GM12891 (cell line): ENCODE measurements at regions not wholly inside any gene's neighbourhood (a gene's known extent, or its start where the extent isn't known, plus 50 kb on each side); places are given as distances from the start of the nearest gene placed in this dataset.

Experiments used
- PAX5 ChIP-seq: IDR thresholded peaks from 2 replicates; pipeline ENCODE4 v1.6.1; 2011; ENCODE audit warnings: low read length, moderate library complexity, mild to moderate bottlenecking; ENCODE audit not compliant: insufficient read depth, severe bottlenecking
- POLR2A ChIP-seq: IDR thresholded peaks from 2 replicates; pipeline ENCODE4 v1.6.1; 2011; ENCODE audit warnings: low read depth, low read length, control low read depth
- POLR2AphosphoS5 ChIP-seq: IDR thresholded peaks from 2 replicates; pipeline ENCODE4 v1.6.1; 2011; ENCODE audit warnings: low read depth, low read length, control low read depth
- POU2F2 ChIP-seq: IDR thresholded peaks from 2 replicates; pipeline ENCODE4 v1.6.1; 2011; ENCODE audit warnings: low read depth, mild to moderate bottlenecking, control low read depth, low read length, moderate library complexity
- SPI1 ChIP-seq: IDR thresholded peaks from 2 replicates; pipeline ENCODE4 v1.6.1; 2011; ENCODE audit warnings: low read depth, low read length, control low read depth
- TAF1 ChIP-seq: IDR thresholded peaks from 2 replicates; pipeline ENCODE4 v1.6.1; 2011; ENCODE audit warnings: low read depth, low read length, control low read depth

DNA sequence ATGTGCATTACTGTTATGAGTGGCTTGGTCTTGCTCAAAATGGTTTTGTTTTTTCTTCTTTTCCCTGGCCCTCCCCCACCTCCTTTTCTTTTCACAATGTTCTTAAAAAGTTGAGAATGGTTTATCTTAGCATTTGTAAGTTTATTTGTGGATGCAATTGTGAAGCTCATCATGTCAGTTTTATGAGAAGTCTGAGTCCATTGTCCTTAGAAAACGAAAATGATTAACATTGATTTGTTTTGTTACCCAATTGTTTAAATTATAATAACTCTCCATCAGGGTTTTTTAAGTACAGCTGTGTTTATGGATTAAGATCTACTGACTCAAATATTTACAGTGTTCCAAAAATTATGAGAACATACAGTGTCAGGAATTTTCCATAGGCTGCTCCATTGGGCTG is 511.3 kb upstream of the PAPPA start:
- no peak for TF ChIP-seq POLR2A
- TF ChIP-seq POU2F2: no peak
- no peak for TF ChIP-seq POLR2AphosphoS5
- no peak for TF ChIP-seq TAF1
- no peak for TF ChIP-seq SPI1
- no peak for TF ChIP-seq PAX5
